ENCODE measurements at regions not wholly inside any gene's neighbourhood (a gene's known extent, or its start where the extent isn't known, plus 50 kb on each side); places are given as distances from the start of the nearest gene placed in this dataset.

GRCh38 chr1:56289260-56289659 lies 290.1 kb downstream of the PLPP3 start:
- TF ChIP-seq POLR2A (IDR thresholded peaks at IDR 0.05) (no peak), CTCF (IDR thresholded peaks at IDR 0.05 in 8 of 11, conservative IDR thresholded peaks at IDR 0.05 in 3 of 11) (no peak), POLR2AphosphoS5 (IDR thresholded peaks at IDR 0.05) (no peak)
